PFSK-1 (cell line): ENCODE measurements at regions not wholly inside any gene's neighbourhood (a gene's known extent, or its start where the extent isn't known, plus 50 kb on each side); places are given as distances from the start of the nearest gene placed in this dataset.

Experiments used
- POLR2AphosphoS5 ChIP-seq: IDR thresholded peaks from 2 replicates; pipeline ENCODE4 v1.6.1; 2012; ENCODE audit warnings: low read depth, mild to moderate bottlenecking, control low read depth, low read length, moderate library complexity
- REST ChIP-seq, 2 experiments: IDR thresholded peaks; 2 replicates each; pipeline versions ENCODE4 v1.6.1 to v1.8.0; 2011 to 2012; ENCODE audit warnings: low read depth in 2 of 2, low read length in 2 of 2, control low read depth in 1 of 2, inconsistent platforms in 1 of 2, mild to moderate bottlenecking in 1 of 2, moderate library complexity in 1 of 2; ENCODE audit not compliant: insufficient read depth in 1 of 2

DNA sequence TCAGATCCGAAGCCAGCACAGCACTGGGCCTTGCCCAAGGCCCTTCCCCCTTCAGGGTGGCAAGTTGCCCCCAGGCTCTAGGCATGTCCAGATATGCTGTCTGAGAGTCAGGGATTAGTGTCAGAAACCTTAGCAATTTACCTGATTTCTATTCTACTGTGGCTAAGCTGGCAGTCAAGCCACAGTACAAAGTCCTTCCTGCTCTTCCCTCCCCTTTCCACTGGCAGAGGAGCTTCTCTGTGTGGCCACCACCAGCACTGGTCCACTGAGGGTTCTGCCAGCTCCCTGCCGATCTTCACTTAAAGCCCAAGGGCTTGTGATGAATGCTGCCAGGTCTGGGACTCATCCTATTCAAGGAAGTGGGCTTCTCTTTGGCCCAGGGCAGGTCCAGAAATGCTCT, 324.5 kb upstream of the RPS6KA3 start:
- TF ChIP-seq POLR2AphosphoS5: no peak
- no peak for TF ChIP-seq REST (IDR thresholded peaks at IDR 0.05; ENCODE audit: insufficient read depth in 1 of 2, low read depth in 2 of 2, low read length in 2 of 2)
